ENCODE measurements at regions not wholly inside any gene's neighbourhood (a gene's known extent, or its start where the extent isn't known, plus 50 kb on each side); places are given as distances from the start of the nearest gene placed in this dataset.
"Not testable (repeated sequence)": the region's sequence is repeated elsewhere in the genome, so short reads cannot be mapped to it uniquely, and the experiment has no call there.

DNA sequence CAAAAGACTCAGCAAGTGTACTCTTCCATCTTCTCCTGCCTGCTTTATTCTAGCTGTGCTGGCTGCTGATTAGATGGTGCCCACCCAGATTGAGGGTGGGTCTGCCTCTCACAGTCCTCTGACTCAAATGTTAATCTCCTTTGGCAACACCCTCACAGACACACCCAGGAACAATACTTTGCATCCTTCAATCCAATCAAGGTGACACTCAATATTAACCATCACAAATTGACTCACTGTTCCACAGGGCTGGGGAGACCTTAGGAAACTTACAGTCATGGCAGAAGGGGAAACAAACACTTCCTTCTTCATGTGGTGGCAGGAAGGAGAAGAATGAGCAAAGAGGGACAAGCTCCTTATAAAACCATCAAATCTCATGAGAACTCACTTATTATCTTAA is 94.9 kb upstream of the PLSCR5 start:
- not testable (repeated sequence) for TF ChIP-seq EZH2 (IDR thresholded peaks at IDR 0.05; ENCODE audit: borderline replicate concordance, low read depth, low read length, severe bottlenecking)
- TF ChIP-seq, protein P1, sequence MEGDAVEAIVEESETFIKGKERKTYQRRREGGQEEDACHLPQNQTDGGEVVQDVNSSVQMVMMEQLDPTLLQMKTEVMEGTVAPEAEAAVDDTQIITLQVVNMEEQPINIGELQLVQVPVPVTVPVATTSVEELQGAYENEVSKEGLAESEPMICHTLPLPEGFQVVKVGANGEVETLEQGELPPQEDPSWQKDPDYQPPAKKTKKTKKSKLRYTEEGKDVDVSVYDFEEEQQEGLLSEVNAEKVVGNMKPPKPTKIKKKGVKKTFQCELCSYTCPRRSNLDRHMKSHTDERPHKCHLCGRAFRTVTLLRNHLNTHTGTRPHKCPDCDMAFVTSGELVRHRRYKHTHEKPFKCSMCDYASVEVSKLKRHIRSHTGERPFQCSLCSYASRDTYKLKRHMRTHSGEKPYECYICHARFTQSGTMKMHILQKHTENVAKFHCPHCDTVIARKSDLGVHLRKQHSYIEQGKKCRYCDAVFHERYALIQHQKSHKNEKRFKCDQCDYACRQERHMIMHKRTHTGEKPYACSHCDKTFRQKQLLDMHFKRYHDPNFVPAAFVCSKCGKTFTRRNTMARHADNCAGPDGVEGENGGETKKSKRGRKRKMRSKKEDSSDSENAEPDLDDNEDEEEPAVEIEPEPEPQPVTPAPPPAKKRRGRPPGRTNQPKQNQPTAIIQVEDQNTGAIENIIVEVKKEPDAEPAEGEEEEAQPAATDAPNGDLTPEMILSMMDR (IDR thresholded peaks at IDR 0.05; ENCODE audit: borderline replicate concordance, extremely low read depth, low read length, poor library complexity, severe bottlenecking) = not testable (repeated sequence)
